Neural cell (in vitro differentiated cells): ENCODE measurements at regions not wholly inside any gene's neighbourhood (a gene's known extent, or its start where the extent isn't known, plus 50 kb on each side); places are given as distances from the start of the nearest gene placed in this dataset.

Source experiments
- H2AFZ ChIP-seq: fragments of 200-600, 300-800 bp; sonication (generic), shearing (Covaris generic); 2 replicates; pipeline ENCODE4 v1.6.0; 2014; ENCODE audit warnings: low read depth, mild to moderate bottlenecking, antibody characterized with exemption, low read length, moderate library complexity
- H3F3A ChIP-seq: fragments of 200-600 bp; shearing (Covaris generic); 2 replicates; pipeline ENCODE4 v1.6.1; 2016; ENCODE audit warnings: mild to moderate bottlenecking, moderate library complexity, mixed read lengths, antibody characterized with exemption, low read length; ENCODE audit not compliant: insufficient read depth, poor library complexity, severe bottlenecking
- H3K27ac ChIP-seq: fragments of 200-600, 300-800 bp; sonication (generic), shearing (Covaris generic); 2 replicates; pipeline ENCODE4 v1.5.1; 2014; ENCODE audit warnings: mild to moderate bottlenecking, low read length, moderate library complexity
- H3K27me3 ChIP-seq: fragments of 300-800, 200-600 bp; sonication (generic), shearing (Covaris generic); 2 replicates; pipeline ENCODE4 v1.6.0; 2014; ENCODE audit warnings: mild to moderate bottlenecking, low read depth, low read length, moderate library complexity; ENCODE audit not compliant: insufficient read depth
- H3K36me3 ChIP-seq: fragments of 300-800, 200-600 bp; sonication (generic), shearing (Covaris generic); 2 replicates; pipeline ENCODE4 v1.5.1; 2014; ENCODE audit warnings: mild to moderate bottlenecking, antibody characterized with exemption, low read length, moderate library complexity; ENCODE audit not compliant: insufficient read depth
- H3K4me2 ChIP-seq: fragments of 300-800, 200-600 bp; sonication (generic), shearing (Covaris generic); 2 replicates; pipeline ENCODE4 v1.6.0; 2014; ENCODE audit warnings: mild to moderate bottlenecking, low read length
- H3K4me3 ChIP-seq: fragments of 300-800, 200-600 bp; sonication (generic), shearing (Covaris generic); 2 replicates; pipeline ENCODE4 v1.5.1; 2014; ENCODE audit warnings: mild to moderate bottlenecking, low read length, moderate library complexity
- H3K79me2 ChIP-seq: fragments of 200-600 bp; shearing (Covaris generic); replicated peaks from 2 replicates; pipeline ENCODE4 v1.6.0; 2014; ENCODE audit warnings: mild to moderate bottlenecking, low read length, moderate library complexity; ENCODE audit not compliant: insufficient read depth
- H3K9ac ChIP-seq: fragments of 300-800, 200-600 bp; sonication (generic), shearing (Covaris generic); 2 replicates; pipeline ENCODE4 v1.6.1; 2016; ENCODE audit warnings: mild to moderate bottlenecking, low read length, mixed read lengths
- H3K9me2 ChIP-seq: fragments of 200-600 bp; shearing (Covaris generic); 2 replicates; pipeline ENCODE4 v1.6.1; 2016; ENCODE audit warnings: mild to moderate bottlenecking, low read length, mixed read lengths; ENCODE audit not compliant: insufficient read depth
- H3K9me3 ChIP-seq: fragments of 200-600, 300-800 bp; sonication (generic), shearing (Covaris generic); 2 replicates; pipeline ENCODE4 v1.6.1; 2016; ENCODE audit warnings: mild to moderate bottlenecking, mixed run types, low read length, moderate library complexity, mixed read lengths
- H4K20me1 ChIP-seq: fragments of 200-600 bp; shearing (Covaris generic); 2 replicates; pipeline ENCODE4 v1.6.1; 2016; ENCODE audit warnings: mild to moderate bottlenecking, mixed run types; ENCODE audit not compliant: insufficient read depth
- EP300 ChIP-seq: fragments of 450-650 bp; conservative IDR thresholded peaks from 2 replicates; pipeline ENCODE4 v1.6.1; 2014; ENCODE audit warnings: antibody characterized with exemption, mild to moderate bottlenecking, moderate library complexity; ENCODE audit not compliant: poor library complexity, severe bottlenecking
- EZH2 ChIP-seq: fragments of 200-600, 300-800 bp; shearing (Covaris generic), sonication (generic); IDR thresholded peaks from 2 replicates; pipeline ENCODE4 v1.6.1; 2014; ENCODE audit warnings: antibody characterized with exemption, low read length, borderline replicate concordance, mild to moderate bottlenecking; ENCODE audit not compliant: insufficient read depth, poor library complexity, severe bottlenecking
- MXI1 ChIP-seq: fragments of 450-650 bp; conservative IDR thresholded peaks from 2 replicates; pipeline ENCODE4 v1.6.1; 2014; ENCODE audit warnings: antibody characterized with exemption, mild to moderate bottlenecking; ENCODE audit not compliant: poor library complexity, severe bottlenecking
- POLR2AphosphoS5 ChIP-seq: IDR thresholded peaks from 2 replicates; pipeline ENCODE4 v1.6.1; 2012
- RAD21 ChIP-seq: fragments of 450-650 bp; conservative IDR thresholded peaks from 2 replicates; pipeline ENCODE4 v1.6.1; 2014; ENCODE audit warnings: antibody characterized with exemption, mild to moderate bottlenecking, moderate library complexity
- SMC3 ChIP-seq: fragments of 450-650 bp; conservative IDR thresholded peaks from 2 replicates; pipeline ENCODE4 v1.6.1; 2014; ENCODE audit warnings: antibody characterized with exemption, mild to moderate bottlenecking, moderate library complexity; ENCODE audit not compliant: poor library complexity
- TAF1 ChIP-seq: IDR thresholded peaks from 2 replicates; pipeline ENCODE4 v1.6.1; 2012; ENCODE audit warnings: low read depth
- TF ChIP-seq, protein P1 (sequence below): IDR thresholded peaks from 2 replicates; pipeline ENCODE4 v1.6.1; 2012; ENCODE audit warnings: borderline replicate concordance
- TF ChIP-seq, protein P2 (sequence below): fragments of 450-650 bp; IDR thresholded peaks from 2 replicates; pipeline ENCODE4 v1.5.1; 2014; ENCODE audit warnings: antibody characterized with exemption, mild to moderate bottlenecking, moderate library complexity; ENCODE audit not compliant: poor library complexity, severe bottlenecking

DNA sequence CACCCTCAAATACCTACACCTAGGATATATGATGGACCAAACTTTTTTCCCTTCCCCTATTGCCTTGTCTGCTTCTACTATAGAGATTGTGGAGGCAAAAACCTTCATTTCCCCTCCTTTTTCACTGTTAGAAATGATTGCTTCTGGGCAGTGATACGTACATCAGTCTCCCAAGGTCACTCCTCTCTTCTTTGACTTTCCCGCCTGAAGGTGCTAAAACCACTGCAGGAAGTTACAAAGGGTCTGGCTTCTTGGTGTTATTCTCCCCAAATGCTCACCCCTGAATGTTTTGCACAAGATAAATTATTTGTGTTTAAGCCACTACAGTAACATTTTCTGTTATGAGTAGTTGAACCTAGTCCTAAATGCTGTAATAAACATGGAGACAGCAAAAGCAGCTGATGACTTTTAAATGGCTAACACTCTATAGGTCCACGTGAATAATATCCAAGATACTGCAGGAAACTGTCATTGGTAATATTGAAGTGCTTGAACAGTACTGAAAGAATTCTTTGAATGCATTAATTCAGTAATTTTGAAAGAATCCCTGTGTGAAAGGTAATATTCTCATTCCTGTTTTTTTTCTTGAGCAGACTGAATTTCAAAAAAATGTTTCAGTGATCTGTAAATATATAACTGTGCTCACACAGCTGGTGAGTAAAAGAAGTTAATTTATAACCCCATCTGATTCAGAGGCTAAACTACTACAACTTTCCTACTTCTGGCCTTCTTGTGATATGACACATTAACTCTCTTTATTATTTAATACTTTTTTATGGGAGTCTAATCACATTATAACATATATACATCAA is 865.1 kb downstream of the EFNB2 start:
- Histone ChIP-seq H4K20me1 (no peaks in the 10 kb centered on the region), H3K27me3 (no peaks in the 10 kb centered on the region), H3K27ac (no peak overlapping the region), H2AFZ (no peak overlapping the region), H3K9me2 (no peaks in the 10 kb centered on the region), H3K79me2 (no peaks in the 10 kb centered on the region), H3K4me3 (no peak overlapping the region), H3K4me2 (no peak overlapping the region), H3K9ac (no peak overlapping the region), H3K9me3 (no peaks in the 10 kb centered on the region), H3K36me3 (no peaks in the 10 kb centered on the region), H3F3A (no peaks in the 10 kb centered on the region)
- TF ChIP-seq EP300, result no peak
- TF ChIP-seq, protein P1, sequence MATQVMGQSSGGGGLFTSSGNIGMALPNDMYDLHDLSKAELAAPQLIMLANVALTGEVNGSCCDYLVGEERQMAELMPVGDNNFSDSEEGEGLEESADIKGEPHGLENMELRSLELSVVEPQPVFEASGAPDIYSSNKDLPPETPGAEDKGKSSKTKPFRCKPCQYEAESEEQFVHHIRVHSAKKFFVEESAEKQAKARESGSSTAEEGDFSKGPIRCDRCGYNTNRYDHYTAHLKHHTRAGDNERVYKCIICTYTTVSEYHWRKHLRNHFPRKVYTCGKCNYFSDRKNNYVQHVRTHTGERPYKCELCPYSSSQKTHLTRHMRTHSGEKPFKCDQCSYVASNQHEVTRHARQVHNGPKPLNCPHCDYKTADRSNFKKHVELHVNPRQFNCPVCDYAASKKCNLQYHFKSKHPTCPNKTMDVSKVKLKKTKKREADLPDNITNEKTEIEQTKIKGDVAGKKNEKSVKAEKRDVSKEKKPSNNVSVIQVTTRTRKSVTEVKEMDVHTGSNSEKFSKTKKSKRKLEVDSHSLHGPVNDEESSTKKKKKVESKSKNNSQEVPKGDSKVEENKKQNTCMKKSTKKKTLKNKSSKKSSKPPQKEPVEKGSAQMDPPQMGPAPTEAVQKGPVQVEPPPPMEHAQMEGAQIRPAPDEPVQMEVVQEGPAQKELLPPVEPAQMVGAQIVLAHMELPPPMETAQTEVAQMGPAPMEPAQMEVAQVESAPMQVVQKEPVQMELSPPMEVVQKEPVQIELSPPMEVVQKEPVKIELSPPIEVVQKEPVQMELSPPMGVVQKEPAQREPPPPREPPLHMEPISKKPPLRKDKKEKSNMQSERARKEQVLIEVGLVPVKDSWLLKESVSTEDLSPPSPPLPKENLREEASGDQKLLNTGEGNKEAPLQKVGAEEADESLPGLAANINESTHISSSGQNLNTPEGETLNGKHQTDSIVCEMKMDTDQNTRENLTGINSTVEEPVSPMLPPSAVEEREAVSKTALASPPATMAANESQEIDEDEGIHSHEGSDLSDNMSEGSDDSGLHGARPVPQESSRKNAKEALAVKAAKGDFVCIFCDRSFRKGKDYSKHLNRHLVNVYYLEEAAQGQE, result no peak
- TF ChIP-seq SMC3, result no peak
- no peak for TF ChIP-seq POLR2AphosphoS5
- TF ChIP-seq, protein P2, sequence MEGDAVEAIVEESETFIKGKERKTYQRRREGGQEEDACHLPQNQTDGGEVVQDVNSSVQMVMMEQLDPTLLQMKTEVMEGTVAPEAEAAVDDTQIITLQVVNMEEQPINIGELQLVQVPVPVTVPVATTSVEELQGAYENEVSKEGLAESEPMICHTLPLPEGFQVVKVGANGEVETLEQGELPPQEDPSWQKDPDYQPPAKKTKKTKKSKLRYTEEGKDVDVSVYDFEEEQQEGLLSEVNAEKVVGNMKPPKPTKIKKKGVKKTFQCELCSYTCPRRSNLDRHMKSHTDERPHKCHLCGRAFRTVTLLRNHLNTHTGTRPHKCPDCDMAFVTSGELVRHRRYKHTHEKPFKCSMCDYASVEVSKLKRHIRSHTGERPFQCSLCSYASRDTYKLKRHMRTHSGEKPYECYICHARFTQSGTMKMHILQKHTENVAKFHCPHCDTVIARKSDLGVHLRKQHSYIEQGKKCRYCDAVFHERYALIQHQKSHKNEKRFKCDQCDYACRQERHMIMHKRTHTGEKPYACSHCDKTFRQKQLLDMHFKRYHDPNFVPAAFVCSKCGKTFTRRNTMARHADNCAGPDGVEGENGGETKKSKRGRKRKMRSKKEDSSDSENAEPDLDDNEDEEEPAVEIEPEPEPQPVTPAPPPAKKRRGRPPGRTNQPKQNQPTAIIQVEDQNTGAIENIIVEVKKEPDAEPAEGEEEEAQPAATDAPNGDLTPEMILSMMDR, result no peak
- no peak for TF ChIP-seq MXI1
- TF ChIP-seq EZH2, result no peak
- no peak for TF ChIP-seq TAF1
- TF ChIP-seq RAD21, result no peak

DNA sequence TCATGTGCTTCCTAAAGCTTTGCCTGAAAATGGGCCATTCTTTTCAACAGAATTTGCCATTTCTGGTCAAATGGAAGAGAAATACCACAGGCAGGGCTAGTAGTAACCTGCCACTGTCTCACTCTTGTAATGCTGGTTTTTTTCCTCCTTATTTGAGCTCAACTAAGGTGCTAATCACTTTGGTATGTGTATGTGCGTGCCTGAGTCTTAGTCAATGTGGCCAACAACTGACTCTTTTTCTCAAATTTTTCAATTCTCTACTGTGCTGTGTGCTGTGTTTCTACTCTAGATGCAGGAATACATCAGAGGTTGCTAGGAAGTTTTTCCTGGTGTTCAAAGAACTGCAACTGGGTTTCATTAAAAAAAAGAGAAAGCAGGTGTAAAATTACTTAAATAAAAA is 870.2 kb downstream of the EFNB2 start:
- no peaks in the 10 kb centered on the region for H3K9me3 ChIP-seq
- no peaks in the 10 kb centered on the region for H3K79me2 ChIP-seq
- H4K20me1 ChIP-seq, result no peaks in the 10 kb centered on the region
- no peak overlapping the region for H3K27ac ChIP-seq
- no peak overlapping the region for H3K4me3 ChIP-seq
- no peaks in the 10 kb centered on the region for H3K36me3 ChIP-seq
- H3K27me3 ChIP-seq, result no peaks in the 10 kb centered on the region
- no peaks in the 10 kb centered on the region for H3K9me2 ChIP-seq
- TF ChIP-seq, protein P2, result no peak
- no peak for TF ChIP-seq POLR2AphosphoS5
- H3K9ac ChIP-seq, result no peak overlapping the region
- no peaks in the 10 kb centered on the region for H3F3A ChIP-seq
- H2AFZ ChIP-seq, result no peak overlapping the region
- no peak overlapping the region for H3K4me2 ChIP-seq
